GM12878 (cell line): ENCODE measurements at regions not wholly inside any gene's neighbourhood (a gene's known extent, or its start where the extent isn't known, plus 50 kb on each side); places are given as distances from the start of the nearest gene placed in this dataset.

Experiments
- ATAC-seq: fragments of 200-7000 bp; cut with Tn5 transposase; 3 replicates; pipeline ENCODE4 v1.9.1; 2020; ENCODE audit warnings: mild to moderate bottlenecking, moderate library complexity
- BruUV-seq: library from RNA; stranded (reverse); fragments of 400-500 nt; replicated peaks from 2 replicates; lab custom pipeline; 2021; lab: Mats Ljungman, UMichigan
- CTCF ChIA-PET: fragments of 300-600 bp; sonication (Branson Sonifier 250); formaldehyde crosslinking; extraction: SDS; loops from one replicate; lab custom pipeline; 2021; ENCODE audit warnings: inconsistent platforms; lab: Yijun Ruan, JAX
- POLR2A ChIA-PET: fragments of 350-600 bp; formaldehyde crosslinking; extraction: SDS; loops from one replicate; lab custom pipeline; 2021; ENCODE audit warnings: inconsistent platforms; lab: Charles Lee
- RAD21 ChIA-PET: fragments of 300-600 bp; sonication (Branson Sonifier 250); formaldehyde crosslinking; loops from one replicate; lab custom pipeline; 2023; ENCODE audit warnings: antibody characterized with exemption; ENCODE audit not compliant: unreplicated experiment; lab: Charles Lee
- SMC1A ChIA-PET: fragments of 300-600 bp; sonication (Branson Sonifier 250); formaldehyde crosslinking; loops from one replicate; lab custom pipeline; 2023; ENCODE audit not compliant: unreplicated experiment, uncharacterized antibody; lab: Charles Lee
- DNase-seq: peaks from one replicate; pipeline ENCODE4 v3.0.0-alpha.2; 2011; ENCODE audit warnings: low read depth, low spot score
- FAIRE-seq: peaks from 3 replicates; lab custom pipeline; 2011; peaks lifted over from hg19 to GRCh38; lab: Jason Lieb, UNC
- H2AFZ ChIP-seq: 2 replicates; pipeline ENCODE4 v1.6.0; 2011; ENCODE audit warnings: low read depth, low read length, control low read depth; ENCODE audit not compliant: control insufficient read depth
- H3K27ac ChIP-seq: 2 replicates; pipeline ENCODE4 v1.5.1; 2011; ENCODE audit warnings: control low read depth; ENCODE audit not compliant: control insufficient read depth, insufficient read depth
- H3K27me3 ChIP-seq, 2 experiments: replicated peaks in 1 of 2; 2 replicates each; pipeline versions ENCODE4 v1.6.0 to v1.6.1; 2011; ENCODE audit warnings: low read length in 1 of 2; ENCODE audit not compliant: control insufficient read depth in 2 of 2, insufficient read depth in 2 of 2
- H3K36me3 ChIP-seq, 2 experiments: 2 replicates each; pipeline ENCODE4 v1.5.1; 2011; ENCODE audit warnings: low read length in 1 of 2; ENCODE audit not compliant: control insufficient read depth in 2 of 2, insufficient read depth in 2 of 2
- H3K4me1 ChIP-seq: 2 replicates; pipeline ENCODE4 v1.6.1; 2011; ENCODE audit warnings: mild to moderate bottlenecking, low read length, moderate library complexity, mixed read lengths; ENCODE audit not compliant: control insufficient read depth, insufficient read depth
- H3K4me2 ChIP-seq: 2 replicates; pipeline ENCODE4 v1.6.0; 2011; ENCODE audit warnings: control low read depth; ENCODE audit not compliant: control insufficient read depth, insufficient read depth
- H3K4me3 ChIP-seq: fragments of 200-600 bp; sonication (generic); 2 replicates; pipeline ENCODE4 v1.5.1; 2016
- H3K79me2 ChIP-seq: 2 replicates; pipeline ENCODE4 v1.6.0; 2011; ENCODE audit warnings: low read length; ENCODE audit not compliant: control insufficient read depth, insufficient read depth
- H3K9ac ChIP-seq: 2 replicates; pipeline ENCODE4 v1.8.0; 2011; ENCODE audit warnings: low read length, control low read depth, mixed read lengths; ENCODE audit not compliant: control insufficient read depth, insufficient read depth
- H3K9me3 ChIP-seq: replicated peaks from 3 replicates; pipeline ENCODE4 v1.5.1; 2011; ENCODE audit warnings: mild to moderate bottlenecking, low read length; ENCODE audit not compliant: control insufficient read depth, insufficient read depth
- H4K20me1 ChIP-seq: 2 replicates; pipeline ENCODE4 v1.6.0; 2011; ENCODE audit not compliant: control insufficient read depth, insufficient read depth
- ASH2L ChIP-seq: fragments of 300-600, 200-600 bp; sonication (generic); IDR thresholded peaks from 2 replicates; pipeline ENCODE4 v1.6.1; 2017; ENCODE audit warnings: low read depth, mild to moderate bottlenecking, borderline replicate concordance
- BACH1 ChIP-seq: fragments of 450-650 bp; IDR thresholded peaks from 2 replicates; pipeline ENCODE4 v1.6.1; 2017; ENCODE audit warnings: mild to moderate bottlenecking, borderline replicate concordance
- BCL11A ChIP-seq: IDR thresholded peaks from 2 replicates; pipeline ENCODE4 v1.6.1; 2011; ENCODE audit warnings: low read depth, low read length
- BMI1 ChIP-seq: fragments of 450-650 bp; IDR thresholded peaks from 2 replicates; pipeline ENCODE4 v1.6.1; 2016; ENCODE audit warnings: mild to moderate bottlenecking, moderate library complexity, borderline replicate concordance
- E2F8 ChIP-seq: fragments of 450-650 bp; IDR thresholded peaks from 2 replicates; pipeline ENCODE4 v1.6.1; 2018; ENCODE audit warnings: mild to moderate bottlenecking, low read depth, moderate library complexity; ENCODE audit not compliant: partially characterized antibody
- EGR1 ChIP-seq, 2 experiments: IDR thresholded peaks; 1 replicate in 1 of 2; 2 replicates in 1 of 2; pipeline ENCODE4 v1.6.1; 2011 to 2012; ENCODE audit warnings: low read depth in 2 of 2, low read length in 2 of 2, borderline replicate concordance in 1 of 2, mild to moderate bottlenecking in 1 of 2, moderate library complexity in 1 of 2
- FOS ChIP-seq: IDR thresholded peaks from 3 replicates; pipeline ENCODE4 v1.6.1; 2011; ENCODE audit warnings: borderline replicate concordance; ENCODE audit not compliant: insufficient read length; ENCODE audit errors: extremely low read depth
- HCFC1 ChIP-seq: fragments of 150-350 bp; IDR thresholded peaks from 2 replicates; pipeline ENCODE4 v1.6.1; 2014; ENCODE audit warnings: low read length
- NFYA ChIP-seq: IDR thresholded peaks from 2 replicates; pipeline ENCODE4 v1.6.1; 2011; ENCODE audit warnings: low read depth, mild to moderate bottlenecking, low read length, improper control_type of control experiment, borderline replicate concordance
- PAX8 ChIP-seq: fragments of 450-650 bp; IDR thresholded peaks from 2 replicates; pipeline ENCODE4 v1.6.1; 2017; ENCODE audit warnings: mild to moderate bottlenecking, moderate library complexity
- PML ChIP-seq: IDR thresholded peaks from 2 replicates; pipeline ENCODE4 v1.6.1; 2012; ENCODE audit warnings: low read length, inconsistent platforms
- POLR2AphosphoS5 ChIP-seq: IDR thresholded peaks from 2 replicates; pipeline ENCODE4 v1.6.1; 2011; ENCODE audit warnings: mild to moderate bottlenecking, low read length, inconsistent platforms
- SMAD1 ChIP-seq: fragments of 450-650 bp; IDR thresholded peaks from 2 replicates; pipeline ENCODE4 v1.6.1; 2018; ENCODE audit warnings: mild to moderate bottlenecking, low read depth; ENCODE audit not compliant: partially characterized antibody
- WGBS: methylation state at CpG from one replicate; pipeline ENCODE4 v1.1.6; 2016; ENCODE audit warnings: low lambda C conversion rate; ENCODE audit not compliant: insufficient replicate concordance, insufficient coverage; ENCODE audit errors: missing lambda C conversion rate; 5-methylcytosine and 5-hydroxymethylcytosine counted together
- in situ Hi-C: fragments of 300-500 bp; cut with MboI; formaldehyde crosslinking; loops from 9 replicates; pipeline ENCODE4 v1.14.3; 2018; ENCODE audit warnings: mixed read lengths
- intact Hi-C: fragments of 100-400 bp; cut with micrococcal nuclease; formaldehyde crosslinking; loops from one replicate; pipeline ENCODE4 v1.14.2; 2022; ENCODE audit not compliant: unreplicated experiment
- TF ChIP-seq, protein P1 (sequence below): IDR thresholded peaks from 2 replicates; pipeline ENCODE4 v1.6.1; 2011; ENCODE audit warnings: borderline replicate concordance, low read depth, mild to moderate bottlenecking, moderate library complexity, mixed read lengths, low read length; ENCODE audit not compliant: insufficient read depth; ENCODE audit errors: extremely low read length

GRCh38 chrX:104513162-104513561, 52.8 kb upstream of the IL1RAPL2 start:
- Histone ChIP-seq H3K79me2 (no peaks in the 10 kb centered on the region), H4K20me1 (no peaks in the 10 kb centered on the region), H3K27me3 (no peaks in the 10 kb centered on the region), H3K4me1 (no peaks in the 10 kb centered on the region), H3K36me3 (no peaks in the 10 kb centered on the region), H2AFZ (no peak overlapping the region), H3K4me3 (no peak overlapping the region), H3K9ac (no peak overlapping the region), H3K27ac (no peak overlapping the region), H3K4me2 (no peak overlapping the region), H3K9me3 (no peaks in the 10 kb centered on the region)
- 18% methylated on average over 3 of the region's 3 CpGs for WGBS
- ATAC-seq (no peak), DNase-seq (no peak), FAIRE-seq (no peak)
- ChIA-PET RAD21 (no interaction called here), SMC1A (no interaction called here), CTCF (no interaction called here), POLR2A (no interaction called here)
- TF ChIP-seq HCFC1 (no peak), BMI1 (no peak), BACH1 (no peak), PAX8 (no peak), BCL11A (no peak), POLR2AphosphoS5 (no peak), EGR1 (IDR thresholded peaks at IDR 0.05; ENCODE audit: borderline replicate concordance in 1 of 2, low read depth in 2 of 2, low read length in 2 of 2) (no peak), ASH2L (no peak)
- TF ChIP-seq, protein P1, sequence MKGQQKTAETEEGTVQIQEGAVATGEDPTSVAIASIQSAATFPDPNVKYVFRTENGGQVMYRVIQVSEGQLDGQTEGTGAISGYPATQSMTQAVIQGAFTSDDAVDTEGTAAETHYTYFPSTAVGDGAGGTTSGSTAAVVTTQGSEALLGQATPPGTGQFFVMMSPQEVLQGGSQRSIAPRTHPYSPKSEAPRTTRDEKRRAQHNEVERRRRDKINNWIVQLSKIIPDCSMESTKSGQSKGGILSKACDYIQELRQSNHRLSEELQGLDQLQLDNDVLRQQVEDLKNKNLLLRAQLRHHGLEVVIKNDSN = no peak
- BruUV-seq = no TSS peak
- intact Hi-C loops (no loop called here), in situ Hi-C loops (no loop called here)

DNA sequence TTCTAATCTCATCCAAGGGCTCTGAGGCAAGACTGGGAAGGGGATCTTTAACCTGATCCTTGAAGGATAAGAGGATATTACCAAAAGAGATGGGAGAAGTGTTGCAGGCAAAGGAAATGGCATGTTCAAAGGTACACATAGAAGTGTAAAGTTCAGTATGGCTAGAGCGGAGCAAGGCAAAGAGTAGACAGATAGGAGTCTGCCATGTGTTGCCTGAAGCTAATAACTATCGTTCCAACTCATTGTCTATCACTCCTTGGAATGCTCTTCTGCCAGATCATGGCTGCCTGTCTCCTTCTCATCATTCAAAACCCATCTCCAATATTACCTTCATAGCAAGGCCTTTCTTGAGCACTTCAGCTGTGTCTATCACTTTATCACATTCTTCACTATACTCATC, 55.2 kb upstream of the IL1RAPL2 start:
- no peak overlapping the region for H3K4me3 ChIP-seq
- H3K36me3 ChIP-seq = no peaks in the 10 kb centered on the region
- SMC1A ChIA-PET = no interaction called here
- no peak overlapping the region for H2AFZ ChIP-seq
- H3K27me3 ChIP-seq = no peaks in the 10 kb centered on the region
- WGBS = 24% methylated on average over 2 of the region's 2 CpGs
- FAIRE-seq = no peak
- POLR2A ChIA-PET = no interaction called here
- intact Hi-C loops = no loop called here
- RAD21 ChIA-PET = no interaction called here
- in situ Hi-C loops = no loop called here
- CTCF ChIA-PET = no interaction called here
- no peak for ATAC-seq
- H3K9me3 ChIP-seq = no peaks in the 10 kb centered on the region
- H3K9ac ChIP-seq = no peak overlapping the region
- DNase-seq = no peak
- no TSS peak for BruUV-seq
- no peaks in the 10 kb centered on the region for H3K79me2 ChIP-seq
- H4K20me1 ChIP-seq = no peaks in the 10 kb centered on the region
- H3K4me1 ChIP-seq = no peaks in the 10 kb centered on the region
- no peak overlapping the region for H3K27ac ChIP-seq
- H3K4me2 ChIP-seq = no peak overlapping the region
- TF ChIP-seq BMI1 (no peak), SMAD1 (no peak), ASH2L (no peak), FOS (no peak), E2F8 (no peak), PML (no peak), NFYA (no peak)
- TF ChIP-seq, protein P1 = no peak
